Transverse colon (tissue), 4 donors: ENCODE measurements at regions not wholly inside any gene's neighbourhood (a gene's known extent, or its start where the extent isn't known, plus 50 kb on each side); places are given as distances from the start of the nearest gene placed in this dataset.

Experiments used
- DNase-seq: peaks from one replicate; pipeline ENCODE4 v3.0.0-alpha.2; 2019
- H3K27ac ChIP-seq, 4 donors: fragments of 200-600 bp; sonication (generic); 2 replicates each; pipeline ENCODE4 v1.5.1; 2016 to 2018; ENCODE audit warnings: inconsistent platforms in 4 of 4
- H3K27me3 ChIP-seq: fragments of 200-600 bp; sonication (generic); 2 replicates; pipeline ENCODE4 v1.5.1; 2017; ENCODE audit warnings: inconsistent platforms
- H3K36me3 ChIP-seq, 4 donors: fragments of 200-600 bp; sonication (generic); 2 replicates each; pipeline ENCODE4 v1.5.1; 2017 to 2019; ENCODE audit warnings: inconsistent platforms in 4 of 4
- H3K4me1 ChIP-seq, 4 donors: fragments of 200-600 bp; sonication (generic); 2 replicates each; pipeline ENCODE4 v1.5.1; 2017 to 2020; ENCODE audit warnings: inconsistent platforms in 4 of 4
- H3K4me3 ChIP-seq, 4 donors: fragments of 200-600 bp; sonication (generic); 1 replicate in 1 of 4; 2 replicates in 3 of 4; pipeline versions ENCODE4 v1.5.1 to v1.6.1; 2017 to 2019; ENCODE audit warnings: inconsistent platforms in 4 of 4
- H3K9me3 ChIP-seq, 2 donors: fragments of 200-600 bp; sonication (generic); 2 replicates each; pipeline ENCODE4 v1.5.1; 2017 to 2019; ENCODE audit warnings: inconsistent platforms in 2 of 2
- CTCF ChIP-seq, 5 experiments: fragments of 200-600 bp in 3 of 5; fragments of 450-650 bp in 2 of 5; sonication (generic) in 3 of 5; IDR thresholded peaks; 1 replicate in 2 of 5; 2 replicates in 3 of 5; pipeline ENCODE4 v1.5.1; 2016 to 2017; ENCODE audit warnings: antibody characterized with exemption in 5 of 5, inconsistent platforms in 3 of 5, mild to moderate bottlenecking in 2 of 5, moderate library complexity in 1 of 5
- EP300 ChIP-seq: sonication (generic); formaldehyde crosslinking; IDR thresholded peaks from one replicate; pipeline ENCODE4 v1.6.1; 2017; ENCODE audit warnings: antibody characterized with exemption, low read depth
- POLR2A ChIP-seq: fragments of 450-650 bp; IDR thresholded peaks from one replicate; pipeline ENCODE4 v1.6.1; 2016; ENCODE audit warnings: antibody characterized with exemption, mild to moderate bottlenecking, moderate library complexity
- POLR2AphosphoS5 ChIP-seq, 3 donors: sonication (generic); formaldehyde crosslinking; IDR thresholded peaks; one replicate each; pipeline ENCODE4 v1.6.1; 2016; ENCODE audit warnings: antibody characterized with exemption in 3 of 3
- WGBS, 2 donors: methylation state at CpG; one replicate each; pipeline ENCODE4 v1.1.5; 2018; ENCODE audit warnings: low coverage in 1 of 2; 5-methylcytosine and 5-hydroxymethylcytosine counted together
- in situ Hi-C, 4 donors: fragments of 200-750 bp; cut with MboI; loops; one replicate each; pipeline versions ENCODE4 v1.15.0 to v1.15.1; 2017; ENCODE audit warnings: low sequenced_read_pairs in 3 of 4, low pct_ligation_motif_present in 1 of 4, low pct_unique_long_range_greater_than_20kb in 1 of 4
- intact Hi-C: fragments of 100-400 bp; cut with DNase I; formaldehyde crosslinking; loops from one replicate; pipeline ENCODE4 v1.15.1; 2023; ENCODE audit warnings: low total_unique reads

- WGBS, 2 donors, result 62 to 70% methylated on average over 1 of the region's 1 CpG
- no peak for DNase-seq
- Histone ChIP-seq H3K4me1 (no peaks in the 10 kb centered on the region), H3K27ac (no peak overlapping the region), H3K36me3 (no peaks in the 10 kb centered on the region), H3K27me3 (no peaks in the 10 kb centered on the region), H3K4me3 (no peak overlapping the region), H3K9me3 (no peaks in the 10 kb centered on the region)
- in situ Hi-C loops, result loop anchor here in 2 of 4 donors (10.0 to 25.0 kb wide), 2 partner anchors 500 to 512 kb away; partner anchors contain the start of gene ZBBX (in 1 of the 2)
- TF ChIP-seq POLR2A, result no peak
- no peak for TF ChIP-seq POLR2AphosphoS5 (IDR thresholded peaks at IDR 0.05)
- intact Hi-C loops, result no loop called here
Measured at GRCh38 chr3:167887096-167887495, 151.6 kb downstream of the SERPINI1 start.

- H3K4me3 ChIP-seq, result no peak overlapping the region
- no peaks in the 10 kb centered on the region for H3K27me3 ChIP-seq
- intact Hi-C loops, result no loop called here
- in situ Hi-C loops, result loop anchor here in 2 of 4 donors (10.0 to 25.0 kb wide), 2 partner anchors 499 to 512 kb away; partner anchors contain the start of gene ZBBX (in 1 of the 2)
- H3K36me3 ChIP-seq, result no peaks in the 10 kb centered on the region
- no peak for TF ChIP-seq EP300
- TF ChIP-seq CTCF (IDR thresholded peaks at IDR 0.05), result no peak
- no peak for TF ChIP-seq POLR2AphosphoS5 (IDR thresholded peaks at IDR 0.05)
- no peak for TF ChIP-seq POLR2A
- no peak for DNase-seq
- WGBS, 2 donors, result 91 to 96% methylated on average over 2 of the region's 2 CpGs
- peaks cover 0 to 2% (median 0%) of the 10 kb centered on the region in 4 donors for H3K4me1 ChIP-seq
- no peaks in the 10 kb centered on the region for H3K9me3 ChIP-seq
- H3K27ac ChIP-seq, result no peak overlapping the region
Measured at GRCh38 chr3:167886690-167887089, 151.2 kb downstream of the SERPINI1 start.

- H3K9me3 ChIP-seq, result no peaks in the 10 kb centered on the region
- in situ Hi-C loops, result loop anchor here in 2 of 4 donors (10.0 to 25.0 kb wide), 2 partner anchors 498 to 510 kb away; partner anchors contain the start of gene ZBBX (in 1 of the 2)
- no peaks in the 10 kb centered on the region for H3K36me3 ChIP-seq
- DNase-seq, result no peak
- intact Hi-C loops, result no loop called here
- no peaks in the 10 kb centered on the region for H3K27me3 ChIP-seq
- no peak overlapping the region for H3K27ac ChIP-seq
- TF ChIP-seq POLR2A, result no peak
- no peak for TF ChIP-seq EP300
- TF ChIP-seq POLR2AphosphoS5 (IDR thresholded peaks at IDR 0.05), result no peak
- no peak for TF ChIP-seq CTCF (IDR thresholded peaks at IDR 0.05)
- WGBS, 2 donors, result 44 to 79% methylated on average over 1 of the region's 1 CpG
- peaks cover 0 to 5% (median 0%) of the 10 kb centered on the region in 4 donors for H3K4me1 ChIP-seq
- no peak overlapping the region for H3K4me3 ChIP-seq
Measured at GRCh38 chr3:167885277-167885676, 149.8 kb downstream of the SERPINI1 start.

GRCh38 chr3:167884481-167884880 lies 149.0 kb downstream of the SERPINI1 start:
- no peak for TF ChIP-seq POLR2A
- Histone ChIP-seq H3K36me3 (no peaks in the 10 kb centered on the region), H3K4me1 (peaks cover 0 to 5% (median 0%) of the 10 kb centered on the region in 4 donors), H3K27ac (no peak overlapping the region), H3K27me3 (no peaks in the 10 kb centered on the region), H3K9me3 (no peaks in the 10 kb centered on the region), H3K4me3 (no peak overlapping the region)
- intact Hi-C loops, result no loop called here
- 80 to 87% methylated on average over 3 of the region's 3 CpGs for WGBS, 2 donors
- no peak for DNase-seq
- in situ Hi-C loops, result loop anchor here in 2 of 4 donors (10.0 to 25.0 kb wide), 2 partner anchors 497 to 510 kb away; partner anchors contain the start of gene ZBBX (in 1 of the 2)

- no peak overlapping the region for H3K4me3 ChIP-seq
- 90 to 100% methylated on average over 1 of the region's 1 CpG for WGBS, 2 donors
- H3K9me3 ChIP-seq, result no peaks in the 10 kb centered on the region
- no peaks in the 10 kb centered on the region for H3K27me3 ChIP-seq
- TF ChIP-seq POLR2A (no peak), POLR2AphosphoS5 (IDR thresholded peaks at IDR 0.05) (no peak), EP300 (no peak), CTCF (IDR thresholded peaks at IDR 0.05) (no peak)
- peaks cover 0 to 5% (median 0%) of the 10 kb centered on the region in 4 donors for H3K4me1 ChIP-seq
- no peak overlapping the region for H3K27ac ChIP-seq
- no peak for DNase-seq
- intact Hi-C loops, result no loop called here
- in situ Hi-C loops, result loop anchor here in 2 of 4 donors (10.0 to 25.0 kb wide), 2 partner anchors 496 to 509 kb away; partner anchors contain the start of gene ZBBX (in 1 of the 2)
- H3K36me3 ChIP-seq, result no peaks in the 10 kb centered on the region
Measured at GRCh38 chr3:167883452-167883851, 147.9 kb downstream of the SERPINI1 start.
